HepG2 (cell line): ENCODE measurements at regions not wholly inside any gene's neighbourhood (a gene's known extent, or its start where the extent isn't known, plus 50 kb on each side); places are given as distances from the start of the nearest gene placed in this dataset.
A peak's percentile ranks its signal among the peaks of the same experiment; 100 is the strongest.

Source experiments
- CEBPG ChIP-seq: IDR thresholded peaks from 2 replicates; pipeline ENCODE4 v1.6.1; 2016
- ESRRA ChIP-seq: sonication (generic); formaldehyde crosslinking; IDR thresholded peaks from 2 replicates; pipeline ENCODE4 v1.5.1; 2020; ENCODE audit warnings: mild to moderate bottlenecking, low read depth, missing genetic modification reagents
- FOXO1 ChIP-seq: sonication (generic); formaldehyde crosslinking; IDR thresholded peaks from 2 replicates; pipeline ENCODE4 v1.4.0; 2020; ENCODE audit warnings: missing genetic modification reagents
- GMEB1 ChIP-seq: sonication (generic); formaldehyde crosslinking; IDR thresholded peaks from 2 replicates; pipeline ENCODE4 v1.5.1; 2020; ENCODE audit warnings: missing genetic modification reagents, mild to moderate bottlenecking, borderline replicate concordance
- KDM3A ChIP-seq: IDR thresholded peaks from 2 replicates; pipeline ENCODE4 v1.6.1; 2018; ENCODE audit warnings: low read depth, missing compliant biosample characterization
- PHF8 ChIP-seq: sonication (generic); formaldehyde crosslinking; IDR thresholded peaks from 2 replicates; pipeline ENCODE4 v1.5.0; 2020; ENCODE audit warnings: missing genetic modification reagents
- RARA ChIP-seq: IDR thresholded peaks from 2 replicates; pipeline ENCODE4 v1.6.1; 2016; ENCODE audit warnings: missing genetic modification reagents, missing compliant biosample characterization
- REPIN1 ChIP-seq: sonication (generic); formaldehyde crosslinking; IDR thresholded peaks from 2 replicates; pipeline ENCODE4 v1.8.0; 2022; ENCODE audit warnings: missing genetic modification reagents, low read depth, mild to moderate bottlenecking, borderline replicate concordance
- RFXAP ChIP-seq: sonication (generic); formaldehyde crosslinking; IDR thresholded peaks from 2 replicates; pipeline ENCODE4 v1.4.0; 2020; ENCODE audit warnings: missing genetic modification reagents, borderline replicate concordance
- SMYD3 ChIP-seq: sonication (generic); formaldehyde crosslinking; IDR thresholded peaks from 2 replicates; pipeline ENCODE4 v1.8.1; 2023; ENCODE audit warnings: mild to moderate bottlenecking, missing genetic modification reagents
- YEATS2 ChIP-seq: sonication (generic); formaldehyde crosslinking; IDR thresholded peaks from 2 replicates; pipeline ENCODE4 v1.4.0; 2020; ENCODE audit warnings: missing genetic modification reagents, borderline replicate concordance
- ZBTB43 ChIP-seq: sonication (generic); formaldehyde crosslinking; conservative IDR thresholded peaks from 2 replicates; pipeline ENCODE4 v1.4.0; 2020; ENCODE audit warnings: missing genetic modification reagents
- ZFX ChIP-seq: sonication (generic); formaldehyde crosslinking; IDR thresholded peaks from 2 replicates; pipeline ENCODE4 v1.4.0; 2020; ENCODE audit warnings: mild to moderate bottlenecking, low read depth, missing genetic modification reagents, moderate library complexity
- ZNF142 ChIP-seq: sonication (generic); formaldehyde crosslinking; IDR thresholded peaks from 2 replicates; pipeline ENCODE4 v1.4.0; 2020; ENCODE audit warnings: missing genetic modification reagents
- ZNF44 ChIP-seq: sonication (generic); formaldehyde crosslinking; IDR thresholded peaks from 2 replicates; pipeline ENCODE4 v1.5.1; 2020; ENCODE audit warnings: mild to moderate bottlenecking, missing genetic modification reagents
- ZNF558 ChIP-seq: sonication (generic); formaldehyde crosslinking; IDR thresholded peaks from 2 replicates; pipeline ENCODE4 v1.9.0; 2022; ENCODE audit warnings: mild to moderate bottlenecking, missing genetic modification reagents, borderline replicate concordance
- ZNF574 ChIP-seq: sonication (generic); formaldehyde crosslinking; IDR thresholded peaks from 2 replicates; pipeline ENCODE4 v1.4.0; 2020; ENCODE audit warnings: missing genetic modification reagents

GRCh38 chr3:72579581-72580245 lies 268.5 kb downstream of the SHQ1 start (continued):
- TF ChIP-seq ZNF574 (CRISPR knock-in tag) (peak; percentile 57; the same call in 1 of the 2 replicates), ESRRA (CRISPR knock-in tag) (peak; percentile 86), SMYD3 (CRISPR knock-in tag) (peak; percentile 92), GMEB1 (CRISPR knock-in tag) (peak; percentile 45; the same call in 1 of the 2 replicates), PHF8 (peak; percentile 17; the same call in 1 of the 2 replicates), YEATS2 (CRISPR knock-in tag) (no peak), FOXO1 (CRISPR knock-in tag) (peak; percentile 69; the same call in 1 of the 2 replicates), ZNF44 (CRISPR knock-in tag) (peak; percentile 54; the same call in 1 of the 2 replicates), REPIN1 (CRISPR knock-in tag) (peak; percentile 79; the same call in 1 of the 2 replicates), ZFX (CRISPR knock-in tag) (peak; percentile 78), KDM3A (CRISPR knock-in tag) (no peak), ZNF142 (CRISPR knock-in tag) (peak; percentile 80), ZBTB43 (CRISPR knock-in tag) (peak; percentile 94), ZNF558 (CRISPR knock-in tag) (peak; percentile 50; the same call in 1 of the 2 replicates), RFXAP (CRISPR knock-in tag) (peak; percentile 65), RARA (CRISPR knock-in tag) (peak; percentile 81), CEBPG (CRISPR knock-in tag) (peak; percentile 35)
